Keratinocyte (primary cell): ENCODE measurements at regions not wholly inside any gene's neighbourhood (a gene's known extent, or its start where the extent isn't known, plus 50 kb on each side); places are given as distances from the start of the nearest gene placed in this dataset.

ENCODE experiments used
- DNase-seq: peaks from one replicate; pipeline ENCODE4 v3.0.0-alpha.2; 2011; ENCODE audit warnings: low read depth, missing footprints, low spot score
- FAIRE-seq: peaks from 2 replicates; lab custom pipeline; 2011; peaks lifted over from hg19 to GRCh38; lab: Jason Lieb, UNC
- H2AFZ ChIP-seq: 2 replicates; pipeline ENCODE4 v1.6.0; 2012; ENCODE audit warnings: low read length, control low read depth, inconsistent platforms; ENCODE audit not compliant: control insufficient read depth
- H3K27ac ChIP-seq: 2 replicates; pipeline ENCODE4 v1.5.1; 2011; ENCODE audit warnings: low read length; ENCODE audit not compliant: control insufficient read depth, insufficient read depth
- H3K27me3 ChIP-seq: 3 replicates; pipeline ENCODE4 v1.6.0; 2011; ENCODE audit warnings: low read length; ENCODE audit not compliant: control insufficient read depth, insufficient read depth; ENCODE audit errors: extremely low read depth
- H3K36me3 ChIP-seq, 2 experiments: 2 replicates in 1 of 2; 3 replicates in 1 of 2; pipeline ENCODE4 v1.5.1; 2011; ENCODE audit warnings: low read length in 2 of 2, mild to moderate bottlenecking in 1 of 2; ENCODE audit not compliant: control insufficient read depth in 2 of 2, insufficient read depth in 2 of 2; ENCODE audit errors: extremely low read depth in 1 of 2
- H3K4me1 ChIP-seq: 3 replicates; pipeline ENCODE4 v1.5.1; 2011; ENCODE audit warnings: low read length; ENCODE audit not compliant: control insufficient read depth, insufficient read depth; ENCODE audit errors: extremely low read depth
- H3K4me2 ChIP-seq: 3 replicates; pipeline ENCODE4 v1.6.0; 2011; ENCODE audit warnings: low read depth, low read length; ENCODE audit not compliant: control insufficient read depth, insufficient read depth; ENCODE audit errors: extremely low read depth
- H3K4me3 ChIP-seq, 3 experiments: fragments of 200-600 bp in 1 of 3; sonication (generic) in 1 of 3; 2 replicates in 2 of 3; 3 replicates in 1 of 3; pipeline ENCODE4 v1.5.1; 2011 to 2016; ENCODE audit warnings: low read length in 3 of 3, mild to moderate bottlenecking in 3 of 3, control low read depth in 2 of 3, inconsistent platforms in 1 of 3, low read depth in 1 of 3, mixed read lengths in 1 of 3, mixed run types in 1 of 3, moderate library complexity in 1 of 3; ENCODE audit not compliant: control insufficient read depth in 2 of 3, insufficient read depth in 2 of 3; ENCODE audit errors: extremely low read depth in 1 of 3
- H3K79me2 ChIP-seq: 2 replicates; pipeline ENCODE4 v1.6.0; 2012; ENCODE audit warnings: low read length; ENCODE audit not compliant: control insufficient read depth, insufficient read depth
- H3K9ac ChIP-seq: 3 replicates; pipeline ENCODE4 v1.6.0; 2011; ENCODE audit warnings: low read length; ENCODE audit not compliant: control insufficient read depth, insufficient read depth; ENCODE audit errors: extremely low read depth
- H3K9me1 ChIP-seq: 3 replicates; pipeline ENCODE4 v1.6.0; 2011; ENCODE audit warnings: low read length; ENCODE audit not compliant: control insufficient read depth, insufficient read depth; ENCODE audit errors: extremely low read depth
- H3K9me3 ChIP-seq: 2 replicates; pipeline ENCODE4 v1.5.1; 2012; ENCODE audit warnings: low read depth, low read length; ENCODE audit not compliant: control insufficient read depth
- H4K20me1 ChIP-seq: 3 replicates; pipeline ENCODE4 v1.6.0; 2011; ENCODE audit warnings: low read length; ENCODE audit not compliant: control insufficient read depth, insufficient read depth; ENCODE audit errors: extremely low read depth
- EZH2 ChIP-seq: IDR thresholded peaks from one replicate; pipeline ENCODE4 v1.6.1; 2012; ENCODE audit warnings: inconsistent platforms, mild to moderate bottlenecking, low read length, moderate library complexity
- dilution Hi-C: fragments of 300-500 bp; cut with MboI; formaldehyde crosslinking; loops from one replicate; pipeline ENCODE4 v1.7.0; 2020; ENCODE audit warnings: low sequenced_read_pairs; ENCODE audit not compliant: extremely low pct_ligation_motif_present
- TF ChIP-seq, protein P1 (sequence below), 3 experiments: IDR thresholded peaks in 1 of 3; conservative IDR thresholded peaks in 1 of 3; optimal IDR thresholded peaks in 1 of 3; 2 replicates in 2 of 3; 3 replicates in 1 of 3; pipeline versions ENCODE3 to v1.5.1; 2011; ENCODE audit warnings: low read length in 3 of 3, mild to moderate bottlenecking in 3 of 3, moderate library complexity in 2 of 3, control low read depth in 1 of 3, inconsistent platforms in 1 of 3; ENCODE audit not compliant: insufficient read depth in 2 of 3; ENCODE audit errors: extremely low read depth in 1 of 3

GRCh38 chr10:78899996-78900714 lies 168.6 kb upstream of the ZMIZ1 start:
- H3K9me3 ChIP-seq = no peaks in the 10 kb centered on the region
- no peak for DNase-seq
- TF ChIP-seq, protein P1, sequence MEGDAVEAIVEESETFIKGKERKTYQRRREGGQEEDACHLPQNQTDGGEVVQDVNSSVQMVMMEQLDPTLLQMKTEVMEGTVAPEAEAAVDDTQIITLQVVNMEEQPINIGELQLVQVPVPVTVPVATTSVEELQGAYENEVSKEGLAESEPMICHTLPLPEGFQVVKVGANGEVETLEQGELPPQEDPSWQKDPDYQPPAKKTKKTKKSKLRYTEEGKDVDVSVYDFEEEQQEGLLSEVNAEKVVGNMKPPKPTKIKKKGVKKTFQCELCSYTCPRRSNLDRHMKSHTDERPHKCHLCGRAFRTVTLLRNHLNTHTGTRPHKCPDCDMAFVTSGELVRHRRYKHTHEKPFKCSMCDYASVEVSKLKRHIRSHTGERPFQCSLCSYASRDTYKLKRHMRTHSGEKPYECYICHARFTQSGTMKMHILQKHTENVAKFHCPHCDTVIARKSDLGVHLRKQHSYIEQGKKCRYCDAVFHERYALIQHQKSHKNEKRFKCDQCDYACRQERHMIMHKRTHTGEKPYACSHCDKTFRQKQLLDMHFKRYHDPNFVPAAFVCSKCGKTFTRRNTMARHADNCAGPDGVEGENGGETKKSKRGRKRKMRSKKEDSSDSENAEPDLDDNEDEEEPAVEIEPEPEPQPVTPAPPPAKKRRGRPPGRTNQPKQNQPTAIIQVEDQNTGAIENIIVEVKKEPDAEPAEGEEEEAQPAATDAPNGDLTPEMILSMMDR (optimal IDR thresholded peaks at IDR 0.05 in 1 of 3, IDR thresholded peaks at IDR 0.05 in 1 of 3, conservative IDR thresholded peaks at IDR 0.05 in 1 of 3; ENCODE audit: extremely low read depth in 1 of 3, insufficient read depth in 2 of 3, low read length in 3 of 3) = no peak
- TF ChIP-seq EZH2 = no peak
- H3K27ac ChIP-seq = no peak overlapping the region
- no peaks in the 10 kb centered on the region for H3K4me1 ChIP-seq
- no peaks in the 10 kb centered on the region for H4K20me1 ChIP-seq
- H3K4me3 ChIP-seq = no peak overlapping the region
- H3K36me3 ChIP-seq = no peaks in the 10 kb centered on the region
- dilution Hi-C loops = no loop called here
- no peak overlapping the region for H3K4me2 ChIP-seq
- no peak overlapping the region for H2AFZ ChIP-seq
- no peak overlapping the region for H3K9ac ChIP-seq
- H3K79me2 ChIP-seq = no peaks in the 10 kb centered on the region
- FAIRE-seq = no peak
- H3K9me1 ChIP-seq = no peaks in the 10 kb centered on the region
- H3K27me3 ChIP-seq = peaks cover 2% of the 10 kb centered on the region

GRCh38 chr10:78900715-78901430 lies 167.9 kb upstream of the ZMIZ1 start:
- dilution Hi-C loops = no loop called here
- no peaks in the 10 kb centered on the region for H3K79me2 ChIP-seq
- no peak overlapping the region for H3K4me2 ChIP-seq
- H3K9me1 ChIP-seq = no peaks in the 10 kb centered on the region
- no peaks in the 10 kb centered on the region for H4K20me1 ChIP-seq
- H3K9ac ChIP-seq = no peak overlapping the region
- no peak overlapping the region for H3K27ac ChIP-seq
- DNase-seq (no peak), FAIRE-seq (no peak)
- no peaks in the 10 kb centered on the region for H3K36me3 ChIP-seq
- no peaks in the 10 kb centered on the region for H3K9me3 ChIP-seq
- no peaks in the 10 kb centered on the region for H3K4me1 ChIP-seq
- no peak for TF ChIP-seq EZH2
- TF ChIP-seq, protein P1 (optimal IDR thresholded peaks at IDR 0.05 in 1 of 3, IDR thresholded peaks at IDR 0.05 in 1 of 3, conservative IDR thresholded peaks at IDR 0.05 in 1 of 3; ENCODE audit: extremely low read depth in 1 of 3, insufficient read depth in 2 of 3, low read length in 3 of 3) = no peak
- no peak overlapping the region for H3K4me3 ChIP-seq
- no peak overlapping the region for H2AFZ ChIP-seq
- H3K27me3 ChIP-seq = no peaks in the 10 kb centered on the region
